ENCODE measurements at regions not wholly inside any gene's neighbourhood (a gene's known extent, or its start where the extent isn't known, plus 50 kb on each side); places are given as distances from the start of the nearest gene placed in this dataset.
"Not testable (repeated sequence)": the region's sequence is repeated elsewhere in the genome, so short reads cannot be mapped to it uniquely, and the experiment has no call there.

DNA sequence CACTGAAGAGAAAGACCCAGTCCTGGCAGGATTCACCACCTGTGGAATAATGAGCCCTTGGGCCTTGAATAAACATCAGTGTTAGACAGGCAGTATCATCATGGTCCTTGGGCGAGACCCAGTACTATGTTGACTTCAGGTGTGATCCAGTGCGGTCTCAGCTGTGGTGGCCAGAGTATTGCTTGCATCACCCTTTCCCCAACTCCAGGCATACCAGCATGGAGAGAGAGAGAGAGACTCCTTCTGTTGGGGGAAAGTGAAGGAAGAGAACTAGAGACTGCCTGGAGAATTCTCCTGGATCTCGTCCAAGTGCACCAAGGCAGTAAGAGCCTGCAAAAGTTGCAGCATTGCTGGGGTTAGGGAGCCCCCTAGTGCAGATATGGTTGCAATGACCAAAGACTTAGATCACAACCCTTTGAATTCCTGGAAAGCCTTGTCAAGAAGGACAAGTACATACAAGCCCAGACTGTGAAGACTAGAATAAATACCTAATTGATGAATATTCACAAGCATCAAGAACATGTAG is 61.1 kb upstream of the VAMP7 start:
- no peak overlapping the region for H3K4me3 ChIP-seq (ENCODE audit: low read depth, low read length)
- TF ChIP-seq, protein P1, sequence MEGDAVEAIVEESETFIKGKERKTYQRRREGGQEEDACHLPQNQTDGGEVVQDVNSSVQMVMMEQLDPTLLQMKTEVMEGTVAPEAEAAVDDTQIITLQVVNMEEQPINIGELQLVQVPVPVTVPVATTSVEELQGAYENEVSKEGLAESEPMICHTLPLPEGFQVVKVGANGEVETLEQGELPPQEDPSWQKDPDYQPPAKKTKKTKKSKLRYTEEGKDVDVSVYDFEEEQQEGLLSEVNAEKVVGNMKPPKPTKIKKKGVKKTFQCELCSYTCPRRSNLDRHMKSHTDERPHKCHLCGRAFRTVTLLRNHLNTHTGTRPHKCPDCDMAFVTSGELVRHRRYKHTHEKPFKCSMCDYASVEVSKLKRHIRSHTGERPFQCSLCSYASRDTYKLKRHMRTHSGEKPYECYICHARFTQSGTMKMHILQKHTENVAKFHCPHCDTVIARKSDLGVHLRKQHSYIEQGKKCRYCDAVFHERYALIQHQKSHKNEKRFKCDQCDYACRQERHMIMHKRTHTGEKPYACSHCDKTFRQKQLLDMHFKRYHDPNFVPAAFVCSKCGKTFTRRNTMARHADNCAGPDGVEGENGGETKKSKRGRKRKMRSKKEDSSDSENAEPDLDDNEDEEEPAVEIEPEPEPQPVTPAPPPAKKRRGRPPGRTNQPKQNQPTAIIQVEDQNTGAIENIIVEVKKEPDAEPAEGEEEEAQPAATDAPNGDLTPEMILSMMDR (IDR thresholded peaks at IDR 0.05; ENCODE audit: control insufficient read depth, extremely low read depth, insufficient read depth): peak; percentile 63
- DNase-seq (ENCODE audit: low read depth): peak; percentile 76

DNA sequence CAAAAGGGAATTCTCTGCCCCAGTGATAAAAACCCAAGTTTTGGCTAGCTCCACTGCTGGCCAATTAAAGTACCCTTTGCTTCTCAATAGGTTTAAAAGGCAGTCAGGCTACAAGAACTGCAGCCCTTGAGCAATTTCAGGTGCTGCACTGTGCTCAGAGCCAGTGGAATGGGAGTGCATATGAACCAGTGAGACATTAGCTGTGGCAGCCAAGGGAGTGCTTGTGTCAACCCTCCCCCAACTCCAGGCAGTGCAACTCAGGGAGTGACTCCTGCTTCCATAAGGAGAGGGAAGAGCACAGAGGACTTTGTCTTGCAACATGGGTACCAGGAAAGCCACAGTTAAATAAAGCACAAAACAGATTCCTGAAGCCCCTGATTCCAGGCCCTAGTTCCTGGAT is 61.6 kb upstream of the VAMP7 start:
- no peak overlapping the region for H3K4me3 ChIP-seq (ENCODE audit: low read depth, low read length)
- TF ChIP-seq, protein P1 (IDR thresholded peaks at IDR 0.05; ENCODE audit: control insufficient read depth, extremely low read depth, insufficient read depth): no peak
- no peak for DNase-seq (ENCODE audit: low read depth)

DNA sequence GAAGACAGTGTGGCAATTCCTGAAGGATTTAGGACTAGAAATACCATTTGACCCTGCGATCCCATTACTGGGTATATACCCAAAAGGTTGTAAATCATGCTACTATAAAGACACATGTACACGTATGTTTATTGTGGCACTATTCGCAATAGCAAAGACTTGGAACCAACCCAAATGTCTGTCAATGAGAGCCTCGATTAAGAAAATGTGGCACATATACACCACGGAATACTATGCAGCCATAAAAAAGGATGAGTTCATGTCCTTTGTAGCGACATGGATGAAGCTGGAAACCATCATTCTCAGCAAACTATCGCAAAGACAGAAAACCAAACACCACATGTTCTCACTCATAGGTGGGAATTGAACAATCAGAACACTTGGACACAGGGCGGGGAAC is 66.8 kb upstream of the VAMP7 start:
- not testable (repeated sequence) for DNase-seq (ENCODE audit: low read depth); H3K4me3 ChIP-seq (ENCODE audit: low read depth, low read length)

DNA sequence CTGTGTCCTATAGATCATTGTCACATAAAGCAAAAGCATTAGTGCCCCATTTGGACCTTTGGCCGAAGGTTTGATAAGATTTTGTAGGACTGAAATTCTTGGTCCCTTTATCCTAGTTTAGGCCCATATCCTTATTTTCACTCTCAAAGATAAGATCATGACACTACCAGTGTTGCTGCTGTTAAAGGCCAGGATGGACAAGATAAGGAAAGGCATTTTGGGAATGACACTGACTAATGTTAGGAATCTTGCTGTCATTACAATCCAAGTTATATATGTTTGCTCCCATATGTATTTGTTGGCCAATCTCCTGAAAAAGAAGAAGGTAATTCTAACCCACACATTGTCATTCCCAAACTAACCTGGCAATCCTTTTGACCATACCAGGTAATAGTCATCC is 101.3 kb upstream of the VAMP7 start:
- no peak for DNase-seq (ENCODE audit: low read depth)
- no peak overlapping the region for H3K4me3 ChIP-seq (ENCODE audit: low read depth, low read length)
- TF ChIP-seq, protein P1 (IDR thresholded peaks at IDR 0.05; ENCODE audit: control insufficient read depth, extremely low read depth, insufficient read depth): no peak

DNA sequence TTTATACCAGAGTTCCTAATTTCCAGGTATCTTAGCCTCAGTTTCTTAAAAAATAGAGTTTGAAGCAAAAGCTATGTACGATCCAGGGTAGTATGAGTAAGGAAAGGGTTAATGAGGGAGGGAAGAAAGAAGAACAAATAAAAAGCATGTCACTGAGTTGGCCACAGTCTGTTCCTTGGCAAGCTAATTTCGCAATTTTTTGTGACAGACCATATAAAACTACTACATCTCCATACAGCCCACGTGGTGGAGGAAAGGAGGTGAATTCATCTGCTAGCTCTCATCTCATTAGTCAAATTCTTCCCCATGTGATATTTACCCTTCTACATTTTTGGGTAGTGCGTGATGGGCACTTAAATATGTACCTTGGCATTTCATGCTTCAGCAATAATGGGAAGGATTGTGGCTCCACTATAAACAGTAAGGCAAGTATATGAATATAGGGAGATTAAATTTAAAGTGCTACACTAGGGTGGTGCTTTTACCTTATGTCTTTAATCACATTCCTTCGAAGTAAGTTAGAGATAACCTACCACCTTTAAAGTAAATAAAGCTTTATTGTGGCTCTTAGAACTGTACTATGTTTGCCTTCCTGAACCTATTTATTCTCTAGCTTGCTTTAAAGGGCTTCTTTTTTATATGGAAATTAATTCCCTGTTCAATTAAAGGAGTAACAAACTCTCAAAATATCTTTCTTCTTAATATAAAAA is 102.1 kb upstream of the VAMP7 start:
- no peak overlapping the region for H3K4me3 ChIP-seq (ENCODE audit: low read depth, low read length)
- DNase-seq (ENCODE audit: low read depth): no peak
- TF ChIP-seq, protein P1 (IDR thresholded peaks at IDR 0.05; ENCODE audit: control insufficient read depth, extremely low read depth, insufficient read depth): no peak

DNA sequence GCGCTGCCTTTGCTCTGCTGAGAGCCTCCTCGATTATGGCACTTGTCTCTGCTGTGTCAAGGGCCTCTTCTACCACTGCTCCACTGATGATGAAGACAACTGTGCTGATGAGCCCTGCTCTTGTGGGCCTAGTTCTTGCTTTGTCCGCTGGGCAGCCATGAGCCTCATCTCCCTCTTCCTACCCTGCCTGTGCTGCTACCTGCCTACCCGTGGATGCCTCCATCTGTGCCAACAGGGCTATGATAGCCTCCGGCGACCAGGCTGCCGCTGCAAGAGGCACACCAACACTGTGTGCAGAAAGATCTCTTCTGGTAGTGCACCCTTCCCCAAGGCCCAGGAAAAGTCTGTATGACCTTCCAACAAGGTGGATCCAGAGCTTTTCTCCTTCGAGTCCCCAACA is 106.8 kb upstream of the VAMP7 start:
- DNase-seq (ENCODE audit: low read depth): no peak
- TF ChIP-seq, protein P1 (IDR thresholded peaks at IDR 0.05; ENCODE audit: control insufficient read depth, extremely low read depth, insufficient read depth): no peak
- H3K4me3 ChIP-seq (ENCODE audit: low read depth, low read length): no peak overlapping the region

DNA sequence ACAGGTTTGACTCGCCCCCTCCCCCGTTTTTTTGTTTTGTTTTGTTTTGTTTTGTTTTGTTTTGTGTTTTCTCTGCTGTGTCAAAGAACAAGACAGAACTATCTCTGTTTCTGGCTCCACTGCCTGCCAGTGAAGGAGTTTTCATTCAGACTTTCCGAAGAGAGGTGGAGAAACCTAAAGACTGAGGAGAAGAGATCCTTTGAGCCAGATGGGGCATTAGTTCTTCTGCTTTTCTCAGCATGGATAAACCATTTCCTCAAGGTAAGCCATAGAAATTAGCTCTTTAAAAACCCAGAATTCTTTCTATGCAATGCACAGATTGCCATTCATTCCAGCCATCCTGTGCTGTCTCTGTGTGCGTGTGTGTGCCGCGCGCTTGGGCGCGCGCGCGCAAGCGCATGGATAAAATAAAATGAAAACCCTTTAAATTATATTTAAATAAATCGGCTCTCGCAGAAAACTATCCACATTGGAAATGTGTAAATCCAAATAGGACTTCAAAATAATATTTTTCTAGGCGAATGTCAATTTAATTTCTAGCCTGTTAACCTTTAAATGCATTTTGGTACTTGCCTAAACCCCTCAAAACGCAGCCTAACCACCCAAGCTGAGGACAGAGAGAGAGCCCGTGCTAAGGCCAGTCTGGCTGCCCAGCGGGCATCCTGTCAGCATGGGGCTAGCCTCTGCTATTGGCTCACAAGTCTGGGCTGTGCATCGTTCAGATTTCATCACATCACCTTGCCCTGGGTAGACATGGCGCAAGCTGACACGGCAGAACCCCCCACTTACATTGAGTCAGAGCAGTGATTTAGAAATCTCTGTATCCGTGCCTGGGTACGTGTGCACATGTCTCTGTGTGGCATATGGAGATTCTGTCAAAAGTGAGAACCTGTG is 113.0 kb upstream of the VAMP7 start:
- DNase-seq (ENCODE audit: low read depth): no peak
- TF ChIP-seq, protein P1 (IDR thresholded peaks at IDR 0.05; ENCODE audit: control insufficient read depth, extremely low read depth, insufficient read depth): no peak
- peak overlapping the region; percentile 53 for H3K4me3 ChIP-seq (ENCODE audit: low read depth, low read length)

Data from LNCaP clone FGC (cell line).